NCI-H526 treated with DMSO at 0.1 percent for 48 hours (cell line): ENCODE measurements at regions not wholly inside any gene's neighbourhood (a gene's known extent, or its start where the extent isn't known, plus 50 kb on each side); places are given as distances from the start of the nearest gene placed in this dataset.

Experiments used
- DNase-seq: peaks from one replicate; lab custom pipeline; 2025; lab: John Stamatoyannopoulos, UW

DNA sequence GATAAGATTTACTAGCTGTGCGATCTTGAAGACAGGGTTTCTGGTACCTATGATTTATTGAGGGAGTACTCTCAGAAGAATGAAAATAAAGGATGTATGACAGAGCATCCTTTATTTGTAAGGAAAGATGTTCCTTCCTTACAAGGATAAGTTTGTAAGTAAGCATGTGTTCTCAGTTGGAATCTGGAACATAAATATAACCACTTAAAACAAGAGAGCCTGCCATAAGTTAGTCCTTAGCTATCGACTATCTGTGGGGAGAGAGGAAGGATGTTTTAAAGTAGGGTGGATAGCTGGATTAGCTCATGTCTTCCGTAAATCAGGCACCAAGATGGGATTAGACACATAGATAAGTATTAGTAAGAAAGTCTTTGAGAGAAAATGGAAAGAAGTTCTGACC is 192.6 kb upstream of the CARD18 start:
- DNase-seq, result no peak

DNA sequence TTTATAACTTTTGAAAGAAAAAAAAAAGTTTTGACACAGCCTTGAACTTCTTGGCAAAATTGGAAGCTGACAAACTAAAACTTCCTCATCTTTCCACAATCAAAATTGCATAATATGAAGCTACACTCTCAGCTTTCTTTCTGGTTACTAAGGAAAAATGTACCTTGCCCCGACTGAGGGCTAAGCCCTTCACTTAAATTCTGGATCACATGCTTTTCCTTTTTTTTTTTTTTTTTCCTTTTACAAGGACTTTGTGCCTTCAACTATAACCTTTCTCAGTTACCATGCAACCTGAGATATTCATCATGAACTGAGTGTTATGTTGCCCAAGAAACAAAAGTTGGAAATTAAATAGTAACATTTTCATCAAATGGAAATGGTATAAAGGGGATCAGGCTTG is 188.5 kb upstream of the CARD18 start:
- no peak for DNase-seq

DNA sequence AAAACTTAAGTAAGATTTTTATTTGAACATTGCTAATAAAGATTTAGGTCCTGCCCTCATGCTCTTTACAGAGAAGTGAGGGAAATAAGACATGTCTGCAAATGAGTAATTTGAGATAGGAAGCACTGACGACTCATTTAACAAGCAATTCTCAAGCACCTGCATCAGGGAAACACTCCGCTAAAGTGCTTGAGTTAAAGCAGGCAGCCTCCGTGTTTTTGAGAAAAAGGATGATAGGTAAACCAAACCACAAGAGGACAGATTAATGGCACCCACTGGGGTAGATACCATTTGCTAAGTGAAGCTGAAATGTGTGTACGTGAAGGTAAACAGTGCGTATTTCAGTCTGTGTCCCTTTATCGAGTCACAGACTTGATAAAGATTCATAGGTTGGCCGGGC is 184.6 kb upstream of the CARD18 start:
- DNase-seq, result no peak

DNA sequence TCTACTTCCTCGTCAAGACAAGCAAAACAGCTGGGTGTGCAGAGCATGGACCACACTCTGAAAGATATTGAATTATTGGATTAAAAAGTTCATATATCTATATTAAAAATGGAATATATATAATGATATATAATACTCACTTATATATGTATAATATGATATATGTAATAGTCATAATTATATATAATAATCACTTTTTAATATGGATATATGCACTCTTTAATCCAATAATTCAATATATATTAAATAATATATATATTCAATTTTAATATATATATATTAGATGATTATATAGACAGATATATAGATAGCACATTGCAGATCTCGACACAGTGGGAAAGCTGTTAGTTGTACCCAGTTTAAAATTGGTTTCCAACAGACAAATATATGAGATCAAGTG is 182.1 kb upstream of the CARD18 start:
- DNase-seq, result no peak

DNA sequence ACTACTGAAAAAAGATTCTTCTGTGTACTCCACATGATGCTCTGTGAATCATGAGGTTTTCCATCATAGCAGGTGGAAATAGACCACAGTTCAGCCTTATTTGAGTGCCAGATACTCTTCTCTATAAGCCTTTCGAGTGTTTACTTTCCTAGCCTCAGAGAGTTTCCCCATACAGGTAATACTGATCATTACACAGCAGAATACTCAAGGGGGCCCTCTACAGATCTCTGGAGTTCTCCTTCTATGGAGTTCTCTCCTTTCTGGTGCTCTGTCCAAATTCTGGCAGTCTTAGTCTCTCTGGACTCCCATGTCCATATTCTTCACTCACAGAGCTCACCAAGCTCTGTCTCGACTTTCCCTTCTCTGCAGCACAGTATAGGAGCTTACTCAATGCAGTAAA is 175.7 kb upstream of the CARD18 start:
- DNase-seq, result no peak

DNA sequence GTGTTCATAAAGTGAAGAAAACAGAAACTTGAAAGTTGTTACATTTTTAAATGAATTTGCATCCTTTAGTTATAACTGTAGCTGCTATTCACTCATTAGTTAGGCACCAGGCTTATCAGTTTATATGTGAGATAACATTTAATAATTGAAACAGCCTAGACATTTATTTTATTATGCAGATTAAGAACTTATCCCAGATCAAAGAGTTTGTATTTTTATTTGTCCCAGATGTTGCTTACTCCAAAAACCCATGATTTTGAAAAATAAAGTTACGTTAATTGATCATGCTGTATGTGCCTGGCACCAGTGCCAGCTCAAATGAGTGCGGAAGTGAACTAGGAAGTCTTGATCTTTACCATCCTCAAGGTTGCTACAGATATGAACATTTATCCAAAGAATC is 172.7 kb upstream of the CARD18 start:
- no peak for DNase-seq

DNA sequence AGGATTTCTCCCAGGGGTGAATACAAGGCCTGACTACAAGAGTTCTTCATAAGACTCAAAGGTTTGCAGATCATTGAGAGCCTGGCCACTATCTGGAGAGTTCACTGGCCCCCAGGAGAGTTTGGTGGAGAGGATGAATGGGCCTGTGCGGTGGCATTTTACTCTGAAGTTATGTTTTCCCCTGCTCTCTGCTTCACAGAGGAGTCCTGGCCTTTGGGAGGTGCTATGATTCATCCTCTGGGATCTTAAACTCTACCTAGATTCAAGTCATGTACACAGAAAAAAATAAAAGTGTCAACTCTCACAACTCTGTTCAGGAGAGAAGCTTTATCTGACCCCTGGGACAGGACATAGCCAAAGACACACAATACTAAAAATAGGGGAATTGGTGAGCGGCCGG is 159.1 kb upstream of the CARD18 start:
- DNase-seq, result no peak

DNA sequence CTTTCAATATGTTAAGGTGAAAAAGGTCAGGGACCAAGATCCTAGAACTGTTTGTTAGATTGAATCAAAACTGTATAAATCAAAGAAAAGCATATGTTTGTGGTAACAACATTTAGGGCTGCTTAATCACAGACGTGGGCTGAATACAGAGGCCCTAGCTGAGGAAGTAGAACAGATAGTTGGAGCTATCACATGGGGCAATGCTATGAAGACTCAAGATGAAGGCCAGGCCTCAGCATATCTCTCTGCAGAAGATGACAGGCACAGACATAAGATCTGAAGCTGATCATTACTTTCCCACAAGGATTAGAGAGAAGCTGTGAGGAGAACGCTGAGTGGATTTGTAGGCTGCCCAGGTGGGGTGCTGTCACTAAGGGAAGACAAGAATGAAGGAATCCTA is 158.6 kb upstream of the CARD18 start:
- no peak for DNase-seq

DNA sequence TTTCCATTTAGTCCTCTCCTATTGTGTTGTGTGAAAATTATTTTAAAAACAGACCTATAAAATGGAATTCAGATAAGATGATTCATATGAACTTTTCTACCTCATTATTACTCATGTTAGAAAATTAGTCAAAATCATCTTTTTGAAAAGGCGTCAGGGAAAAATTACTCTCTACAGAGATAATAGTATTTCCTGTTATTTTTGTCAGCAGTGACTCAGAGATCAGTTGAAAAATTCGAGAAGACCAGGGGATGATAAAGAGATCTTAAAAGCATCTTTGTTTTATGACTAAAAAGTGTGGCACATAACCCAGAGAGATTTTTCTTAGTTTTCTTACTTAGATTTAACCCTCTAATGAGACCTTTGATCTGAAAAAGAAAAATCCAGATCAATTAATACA is 157.9 kb upstream of the CARD18 start:
- no peak for DNase-seq

DNA sequence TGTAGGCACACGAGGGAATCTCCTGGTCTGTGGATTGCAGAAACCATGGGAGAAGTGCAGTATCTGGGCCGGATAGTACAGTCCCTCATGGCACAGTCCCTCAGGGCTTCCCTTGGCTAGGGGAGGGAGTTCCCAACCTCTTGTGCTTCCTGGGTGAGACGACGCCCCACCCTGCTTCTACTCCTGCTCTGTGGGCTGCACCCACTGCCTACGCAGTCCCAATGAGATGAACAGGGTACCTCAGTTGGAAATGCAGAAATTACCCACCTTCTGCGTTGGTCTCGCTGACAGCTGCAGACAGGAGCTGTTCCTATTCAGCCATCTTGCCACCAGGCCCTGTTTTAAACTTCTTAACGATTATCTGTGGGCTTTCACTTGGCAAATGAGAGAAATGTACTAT is 157.2 kb upstream of the CARD18 start:
- no peak for DNase-seq

DNA sequence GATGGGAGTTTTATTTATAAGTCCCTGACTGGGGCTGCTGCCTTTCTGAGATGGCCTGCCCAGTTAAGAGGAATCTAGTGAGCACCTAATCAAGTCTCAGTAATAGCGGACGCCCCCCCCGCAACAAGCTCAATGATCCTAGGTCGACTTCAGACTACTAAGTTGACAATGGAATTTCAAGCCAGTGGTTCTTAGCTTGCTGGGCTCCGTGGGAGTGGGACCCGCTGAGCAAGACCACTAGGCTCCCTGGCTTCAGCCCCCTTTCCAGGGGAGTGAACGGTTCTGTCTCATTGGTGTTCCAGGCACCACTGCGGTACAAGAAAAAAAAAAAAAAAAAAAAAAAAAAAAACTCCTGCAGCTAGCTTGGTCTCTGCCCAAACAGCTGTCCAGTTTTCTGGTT is 156.8 kb upstream of the CARD18 start:
- no peak for DNase-seq

DNA sequence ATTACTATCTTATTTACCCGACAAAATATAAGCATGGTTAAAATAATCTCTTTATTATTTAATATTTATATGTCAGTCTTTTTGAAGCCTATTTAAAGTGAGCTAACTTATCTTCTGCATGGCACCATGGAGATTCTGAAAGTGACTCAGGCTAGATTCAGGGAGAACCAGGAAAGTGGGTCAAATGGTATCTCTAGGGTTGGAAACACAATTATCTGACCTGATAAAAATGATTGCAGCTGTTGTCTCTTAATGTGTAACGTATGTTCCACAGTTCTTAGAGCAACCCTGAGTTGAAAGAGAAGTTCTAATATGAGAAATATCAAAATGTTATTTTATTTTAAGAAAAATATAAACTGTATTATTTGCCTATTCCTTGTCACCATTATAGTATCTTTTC is 143.1 kb upstream of the CARD18 start:
- no peak for DNase-seq

DNA sequence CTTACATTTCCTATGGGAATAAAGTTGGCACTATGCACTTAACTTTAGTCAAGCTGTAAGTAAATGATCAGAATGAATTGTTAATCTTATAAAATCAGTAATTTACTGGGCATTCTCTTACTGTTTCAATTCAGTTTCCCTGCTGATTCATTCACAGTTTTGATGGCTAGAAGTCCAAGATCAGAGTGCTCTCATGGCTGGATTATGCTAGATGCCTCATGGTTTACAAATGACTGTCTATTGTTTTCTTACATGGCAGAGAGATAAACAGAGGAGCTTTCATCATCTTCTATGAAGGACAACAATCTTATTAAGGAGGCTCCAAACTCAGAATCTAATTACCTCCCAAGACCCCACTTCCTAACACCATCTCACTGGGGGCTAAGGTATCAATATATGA is 135.1 kb upstream of the CARD18 start:
- DNase-seq, result no peak

DNA sequence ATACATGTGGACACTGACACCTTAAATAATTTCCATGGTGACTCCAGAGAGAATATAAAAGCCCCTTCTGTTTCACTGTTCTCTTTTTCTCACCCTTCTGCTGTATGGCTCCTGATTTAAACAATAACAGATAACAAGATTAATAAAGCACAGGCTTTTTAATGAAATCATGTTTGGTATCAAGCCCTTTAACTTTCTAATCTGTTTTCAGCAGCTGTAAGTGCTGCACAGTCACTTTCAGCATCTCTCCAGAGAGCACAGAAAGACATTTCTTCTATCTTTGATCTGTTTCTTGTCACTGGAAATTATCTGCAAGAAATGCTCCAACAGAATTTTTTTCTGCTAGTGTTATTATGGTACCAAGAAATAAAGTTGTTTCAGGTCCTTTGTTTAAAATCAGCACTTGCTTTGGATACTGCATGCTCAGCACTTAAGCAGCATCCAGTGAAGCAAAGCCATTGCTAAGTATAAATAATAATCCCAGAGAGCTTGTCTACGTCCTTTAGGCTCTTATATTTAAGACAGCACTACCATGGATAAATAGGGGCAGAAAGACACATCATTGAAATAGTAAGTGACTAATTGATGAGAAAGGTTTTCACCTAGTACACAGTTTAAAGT is 134.2 kb upstream of the CARD18 start:
- no peak for DNase-seq

DNA sequence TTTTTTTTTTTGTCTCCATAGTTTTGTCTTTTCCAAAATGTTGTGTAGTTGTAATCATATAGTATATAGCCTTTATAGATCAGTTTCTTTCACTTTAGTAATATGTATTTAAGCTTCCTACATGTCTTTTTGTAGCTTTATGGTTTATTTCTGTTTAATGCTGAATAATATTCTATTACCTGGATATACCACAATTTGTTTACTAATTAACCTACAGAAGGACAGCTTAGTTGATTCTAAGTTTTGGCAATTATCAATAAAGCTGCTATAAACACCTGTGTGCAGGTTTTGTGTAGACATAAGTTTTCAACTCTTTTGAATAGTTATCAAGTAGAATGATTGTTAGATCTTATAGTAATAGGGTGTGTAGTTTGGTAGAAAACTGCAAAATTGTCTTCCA is 130.3 kb upstream of the CARD18 start:
- no peak for DNase-seq

DNA sequence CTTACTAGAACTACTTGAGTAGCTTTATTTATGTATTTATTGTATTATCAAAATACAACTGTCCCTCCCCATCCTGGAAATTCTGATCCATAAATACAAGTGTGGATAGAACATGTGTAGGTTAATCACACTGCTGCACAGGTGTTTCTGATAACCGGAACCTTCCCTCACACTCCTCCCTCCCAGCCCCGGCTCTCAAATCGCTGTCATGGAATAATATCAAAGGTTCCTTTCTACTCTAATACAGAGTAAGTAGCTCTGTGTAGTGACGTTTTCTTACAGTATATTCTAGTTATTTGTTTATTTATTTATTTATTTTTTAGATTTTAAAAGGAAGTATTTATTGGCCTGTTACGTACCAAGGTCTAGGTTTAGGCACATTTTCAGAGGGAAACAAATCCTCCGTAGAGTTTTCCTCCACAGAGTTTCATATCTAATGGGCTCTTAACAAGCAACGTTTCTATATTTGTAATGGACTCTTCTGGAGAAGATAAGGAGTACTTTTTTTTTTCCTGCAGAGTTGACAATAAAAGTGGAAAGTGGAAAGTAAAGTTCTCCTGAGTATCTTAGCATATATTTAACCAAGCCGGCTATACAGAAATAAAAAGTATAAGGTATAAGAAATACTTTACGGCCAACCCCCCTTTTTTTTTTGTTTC is 129.0 kb upstream of the CARD18 start:
- DNase-seq, result no peak

DNA sequence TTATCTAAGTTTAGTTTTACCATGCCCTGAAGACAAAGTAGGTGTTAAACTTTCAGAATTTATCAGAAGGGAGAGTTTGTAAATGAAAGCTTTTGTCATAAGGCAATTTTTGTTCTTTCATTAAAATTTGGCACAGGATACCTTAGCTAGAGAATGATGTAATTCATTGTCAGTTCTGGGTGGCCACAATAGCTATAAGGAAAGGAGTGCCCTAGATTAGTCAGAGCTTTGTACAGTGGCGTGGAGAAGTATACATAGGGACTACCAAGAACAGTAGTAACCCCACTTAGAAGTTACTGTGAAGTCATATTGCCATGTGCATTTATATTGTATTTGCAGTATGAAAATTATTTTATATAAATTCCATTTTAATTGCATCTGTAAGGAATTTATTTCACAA is 126.3 kb upstream of the CARD18 start:
- DNase-seq, result no peak

DNA sequence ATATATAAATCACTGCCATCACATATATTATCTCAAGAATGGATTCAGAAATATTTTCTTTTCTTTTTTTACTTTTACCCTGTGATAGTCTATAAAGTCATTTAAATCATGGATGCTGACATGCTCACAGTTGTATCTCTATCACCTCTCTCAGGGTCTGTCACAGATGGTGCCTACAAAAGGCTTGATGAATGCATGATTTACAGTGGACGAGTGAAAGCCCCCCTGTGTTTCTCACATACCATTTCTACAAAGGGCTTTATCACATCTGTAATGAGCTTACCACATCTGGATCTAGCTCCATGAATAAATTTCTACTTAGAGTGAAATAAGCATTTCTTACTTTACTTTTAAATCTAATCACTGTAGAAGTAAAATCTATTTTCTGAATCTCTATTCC is 121.4 kb upstream of the CARD18 start:
- no peak for DNase-seq

DNA sequence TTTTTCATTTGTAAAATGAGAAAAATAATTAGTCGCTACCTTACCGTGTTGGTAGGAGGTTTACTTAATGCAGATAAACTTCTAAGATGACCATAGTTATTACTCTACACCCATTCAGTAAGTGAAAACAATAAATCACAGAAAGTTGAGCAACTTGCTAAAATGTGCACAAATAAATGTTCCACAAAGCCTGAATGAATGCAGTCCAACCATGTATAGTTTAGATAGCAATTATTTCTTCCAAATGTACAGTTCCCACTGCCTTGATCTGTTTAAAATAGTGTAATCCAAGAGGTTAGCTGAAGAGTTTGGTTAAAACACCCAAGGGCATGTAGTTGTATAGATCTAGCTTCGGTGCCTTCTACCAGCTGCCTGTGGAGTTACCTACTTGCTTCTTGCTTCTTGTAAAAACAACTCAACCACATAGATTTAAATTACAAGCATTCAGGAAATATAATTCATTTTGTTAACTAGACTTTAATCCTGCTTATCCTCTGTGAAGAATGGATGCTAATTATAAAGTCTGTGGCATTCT is 106.3 kb upstream of the CARD18 start:
- DNase-seq, result no peak

DNA sequence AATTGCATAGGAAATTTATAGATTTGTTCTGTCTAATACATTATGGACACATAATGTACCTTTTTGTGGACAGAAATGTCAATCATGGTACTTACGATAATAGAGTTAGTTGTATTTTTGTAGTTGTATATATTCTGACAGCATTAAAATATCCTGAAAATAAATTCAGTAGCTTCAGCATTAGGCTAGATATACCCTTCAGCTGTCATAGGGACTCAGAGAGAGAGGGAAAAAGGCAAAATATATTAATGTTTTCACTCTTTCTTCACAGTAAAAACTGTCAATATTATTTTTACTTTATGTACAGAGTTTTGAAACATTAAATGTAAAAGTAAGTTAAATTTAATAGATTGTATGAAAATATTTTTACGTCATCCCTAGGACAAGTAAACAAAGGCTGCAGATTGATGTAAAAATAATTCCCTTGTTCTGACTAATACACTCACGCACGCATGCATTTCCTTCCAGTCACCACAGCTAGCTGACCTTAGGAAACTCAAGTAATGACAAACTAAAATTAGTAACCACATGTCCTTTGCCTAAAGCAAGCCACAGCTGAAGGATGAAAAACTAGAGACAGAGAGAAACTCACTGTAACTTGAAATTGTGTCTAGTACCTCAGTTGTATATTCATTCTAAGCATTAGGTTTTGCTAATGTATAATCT is 104.7 kb upstream of the CARD18 start:
- no peak for DNase-seq

DNA sequence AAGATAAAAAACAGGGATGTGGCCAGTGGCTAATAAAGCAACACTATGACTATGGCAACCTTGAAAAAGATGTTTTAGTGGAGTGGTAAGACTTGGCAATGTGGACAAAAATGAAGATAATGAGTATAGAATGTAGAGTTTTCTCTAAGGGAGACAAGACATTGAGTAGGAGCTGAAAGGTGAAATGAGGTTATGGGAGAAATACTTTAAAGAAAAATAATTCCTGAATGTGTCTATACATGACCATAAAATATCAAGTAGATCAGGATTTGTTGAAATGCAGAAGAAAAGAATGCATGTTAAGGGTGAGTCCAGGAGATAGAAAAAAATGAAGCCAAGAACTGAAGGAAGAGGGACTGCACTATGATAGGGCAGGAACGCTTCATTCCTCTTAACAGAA is 101.6 kb upstream of the CARD18 start:
- DNase-seq, result no peak

DNA sequence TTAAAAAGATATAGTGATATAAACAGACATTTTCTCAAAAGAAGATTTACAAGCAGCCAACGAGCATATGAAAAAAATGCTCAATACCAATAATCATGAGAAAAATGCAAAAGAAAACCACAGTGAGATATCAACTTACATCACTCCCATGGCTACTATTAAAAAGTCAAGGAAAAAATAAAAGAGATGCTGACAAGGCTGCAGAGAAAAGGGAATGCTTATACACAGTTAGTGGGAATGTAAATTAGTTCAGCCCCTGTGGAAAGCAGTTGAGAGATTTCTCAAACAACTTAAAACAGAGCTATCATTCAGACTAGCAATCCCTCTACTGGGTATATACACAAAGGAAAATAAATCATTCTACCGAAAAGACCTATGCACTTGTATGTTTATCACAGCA is 97.1 kb upstream of the CARD18 start:
- no peak for DNase-seq

DNA sequence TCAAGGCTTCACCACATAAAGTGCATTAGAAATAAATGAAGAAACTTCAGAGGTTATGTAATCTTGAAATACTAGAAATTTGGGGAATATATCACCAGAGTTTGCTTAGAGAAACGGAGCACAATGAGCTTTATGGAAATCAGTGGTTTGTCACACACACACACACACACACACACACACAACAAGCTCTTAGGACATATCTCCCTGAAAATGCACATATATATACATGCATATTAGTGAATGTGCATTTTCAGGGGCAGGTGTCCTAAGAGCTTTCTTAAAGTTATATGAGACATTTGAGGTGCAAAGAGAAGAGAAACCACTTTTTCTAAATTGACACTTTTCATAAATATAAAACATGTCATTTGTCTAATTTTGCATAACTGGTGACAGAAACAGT is 93.7 kb upstream of the CARD18 start:
- DNase-seq, result no peak

DNA sequence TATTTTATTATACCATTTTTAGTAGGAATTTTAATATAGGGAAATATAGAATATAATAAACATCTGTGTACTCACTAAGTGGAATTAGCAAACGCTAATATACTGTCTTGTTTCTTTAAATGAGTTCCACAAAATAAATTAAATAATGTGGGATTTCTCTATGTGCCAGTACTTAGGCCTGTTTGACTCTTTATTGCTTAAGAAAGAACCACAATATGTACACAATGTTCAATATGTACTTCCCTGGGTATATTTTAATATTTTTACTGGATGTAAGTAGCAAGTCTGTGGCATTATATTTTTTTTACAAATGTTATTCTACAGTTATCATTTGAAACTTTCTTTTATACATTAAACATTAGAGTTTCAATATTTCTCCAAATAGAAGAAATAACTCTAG is 92.5 kb upstream of the CARD18 start:
- no peak for DNase-seq
